T-helper 17 cell (primary cell): ENCODE measurements at regions not wholly inside any gene's neighbourhood (a gene's known extent, or its start where the extent isn't known, plus 50 kb on each side); places are given as distances from the start of the nearest gene placed in this dataset.

Source experiments
- ATAC-seq: fragments of 150-1000 bp; cut with Tn5 transposase; 2 replicates; pipeline ENCODE4 v1.10.0; 2021; ENCODE audit warnings: mild to moderate bottlenecking, moderate library complexity
- DNase-seq, 3 donors: peaks; one replicate each; pipeline versions ENCODE4 v3.0.0 to v3.0.0-alpha.2; 2020 to 2021
- H3K9me3 ChIP-seq: one replicate; pipeline ENCODE4 v1.7.0; 2013; ENCODE audit warnings: low read length, mild to moderate bottlenecking; ENCODE audit not compliant: control insufficient read depth, poor library complexity, severe bottlenecking
- H3K27ac Mint-ChIP-seq: one replicate; pipeline ENCODE4 v1.8.0; 2022; ENCODE audit warnings: mild to moderate bottlenecking, moderate library complexity, mixed read lengths
- H3K27me3 Mint-ChIP-seq: one replicate; pipeline ENCODE4 v1.8.0; 2022; ENCODE audit warnings: mixed read lengths
- H3K36me3 Mint-ChIP-seq: one replicate; pipeline ENCODE4 v1.8.0; 2022; ENCODE audit warnings: low read depth, mixed read lengths
- H3K4me1 Mint-ChIP-seq: one replicate; pipeline ENCODE4 v1.8.0; 2022; ENCODE audit warnings: mild to moderate bottlenecking, mixed read lengths
- H3K4me3 Mint-ChIP-seq: one replicate; pipeline ENCODE4 v1.8.0; 2022; ENCODE audit warnings: mild to moderate bottlenecking, moderate library complexity, mixed read lengths

DNA sequence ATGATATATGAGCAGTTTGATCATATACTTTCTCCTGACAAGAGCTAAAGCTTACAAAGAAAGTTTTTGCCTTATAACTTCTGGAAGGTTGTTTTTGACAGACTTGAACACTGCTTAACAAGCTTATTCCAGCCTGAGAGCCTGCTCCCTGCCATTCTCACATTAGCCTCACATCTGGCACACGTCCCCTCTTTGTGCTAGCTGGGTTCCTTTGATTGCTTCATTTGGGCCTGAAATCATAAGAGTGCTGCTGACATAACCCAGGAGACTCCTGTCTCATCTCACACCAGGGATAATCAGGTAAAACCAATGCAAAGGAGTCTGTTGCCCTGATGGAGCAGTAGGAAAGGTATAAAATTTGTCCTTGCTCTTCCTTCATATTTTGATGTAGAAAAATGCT is 1411.7 kb upstream of the B3GALT2 start:
- Mint-ChIP-seq H3K27me3 (no peaks in the 10 kb centered on the region), H3K4me3 (no peak overlapping the region), H3K36me3 (no peaks in the 10 kb centered on the region), H3K27ac (no peak overlapping the region), H3K4me1 (peaks cover 4% of the 10 kb centered on the region)
- DNase-seq (no peak), ATAC-seq (no peak)
- no peaks in the 10 kb centered on the region for H3K9me3 ChIP-seq

- H3K9me3 ChIP-seq = no peaks in the 10 kb centered on the region
- no peak for ATAC-seq
- Mint-ChIP-seq H3K27ac (no peak overlapping the region), H3K36me3 (no peaks in the 10 kb centered on the region), H3K27me3 (peaks cover 7% of the 10 kb centered on the region), H3K4me1 (no peaks in the 10 kb centered on the region), H3K4me3 (no peak overlapping the region)
- DNase-seq = no peak
Measured at GRCh38 chr1:194586302-194586701, 1399.9 kb upstream of the B3GALT2 start.

- H3K4me3 Mint-ChIP-seq = no peak overlapping the region
- H3K9me3 ChIP-seq = no peaks in the 10 kb centered on the region
- H3K36me3 Mint-ChIP-seq = no peaks in the 10 kb centered on the region
- H3K27ac Mint-ChIP-seq = no peak overlapping the region
- no peak for DNase-seq
- H3K4me1 Mint-ChIP-seq = no peaks in the 10 kb centered on the region
- ATAC-seq = no peak
- peaks cover 11% of the 10 kb centered on the region for H3K27me3 Mint-ChIP-seq
Measured at GRCh38 chr1:194584052-194584451, 1397.6 kb upstream of the B3GALT2 start.

DNA sequence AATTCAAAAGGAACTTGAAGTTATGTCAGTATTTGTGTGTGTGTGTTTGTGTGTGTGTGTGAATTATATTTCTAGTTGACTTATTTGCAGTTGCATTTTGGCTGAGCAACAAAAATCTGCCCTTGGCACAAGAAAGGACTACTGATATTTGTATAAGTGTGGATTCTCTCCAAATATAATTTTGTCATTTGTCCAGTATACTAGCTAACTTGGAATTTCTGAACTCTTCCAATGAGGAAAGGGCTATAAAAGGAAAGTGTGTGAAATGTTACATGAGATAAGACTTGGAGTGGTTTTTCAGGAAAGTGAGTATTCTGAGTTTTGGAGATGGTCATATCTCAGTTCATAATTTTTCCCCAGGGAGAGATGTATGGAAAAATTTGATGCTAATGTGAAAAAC is 1384.1 kb upstream of the B3GALT2 start:
- no peaks in the 10 kb centered on the region for H3K9me3 ChIP-seq
- no peaks in the 10 kb centered on the region for H3K36me3 Mint-ChIP-seq
- ATAC-seq (no peak), DNase-seq (no peak)
- H3K27me3 Mint-ChIP-seq = peaks cover 16% of the 10 kb centered on the region
- no peak overlapping the region for H3K27ac Mint-ChIP-seq
- no peaks in the 10 kb centered on the region for H3K4me1 Mint-ChIP-seq
- H3K4me3 Mint-ChIP-seq = no peak overlapping the region

GRCh38 chr1:194568610-194569009 is 1382.2 kb upstream of the B3GALT2 start:
- H3K9me3 ChIP-seq = no peaks in the 10 kb centered on the region
- Mint-ChIP-seq H3K27ac (no peak overlapping the region), H3K4me1 (no peaks in the 10 kb centered on the region), H3K27me3 (peaks cover 16% of the 10 kb centered on the region), H3K4me3 (no peak overlapping the region), H3K36me3 (no peaks in the 10 kb centered on the region)
- no peak for ATAC-seq
- no peak for DNase-seq

DNA sequence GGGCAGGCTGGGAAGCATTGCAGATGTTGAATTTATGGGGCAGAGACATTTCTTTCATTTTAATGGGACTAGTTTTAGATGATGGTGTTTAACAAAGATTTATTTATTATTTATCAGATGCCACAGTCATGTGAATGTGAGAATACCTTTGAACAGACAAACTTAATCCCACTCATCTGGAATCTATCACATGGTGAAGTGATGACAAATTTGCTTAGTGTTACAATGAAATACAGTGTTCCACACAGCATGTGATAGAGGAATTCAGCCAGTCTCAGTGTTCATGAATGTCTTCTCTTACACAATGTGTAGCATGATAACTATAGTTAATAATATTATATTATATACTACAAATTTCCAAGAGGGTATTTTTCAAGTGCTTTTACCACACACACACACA is 1361.7 kb upstream of the B3GALT2 start:
- Mint-ChIP-seq H3K27me3 (no peaks in the 10 kb centered on the region), H3K4me3 (no peak overlapping the region), H3K27ac (no peak overlapping the region), H3K36me3 (no peaks in the 10 kb centered on the region), H3K4me1 (no peaks in the 10 kb centered on the region)
- no peaks in the 10 kb centered on the region for H3K9me3 ChIP-seq
- DNase-seq (no peak), ATAC-seq (no peak)

- DNase-seq (no peak), ATAC-seq (no peak)
- no peak overlapping the region for H3K4me3 Mint-ChIP-seq
- H3K27me3 Mint-ChIP-seq = no peaks in the 10 kb centered on the region
- no peak overlapping the region for H3K27ac Mint-ChIP-seq
- H3K36me3 Mint-ChIP-seq = no peaks in the 10 kb centered on the region
- H3K9me3 ChIP-seq = no peaks in the 10 kb centered on the region
- H3K4me1 Mint-ChIP-seq = no peaks in the 10 kb centered on the region
Measured at GRCh38 chr1:194544012-194544411, 1357.6 kb upstream of the B3GALT2 start.

DNA sequence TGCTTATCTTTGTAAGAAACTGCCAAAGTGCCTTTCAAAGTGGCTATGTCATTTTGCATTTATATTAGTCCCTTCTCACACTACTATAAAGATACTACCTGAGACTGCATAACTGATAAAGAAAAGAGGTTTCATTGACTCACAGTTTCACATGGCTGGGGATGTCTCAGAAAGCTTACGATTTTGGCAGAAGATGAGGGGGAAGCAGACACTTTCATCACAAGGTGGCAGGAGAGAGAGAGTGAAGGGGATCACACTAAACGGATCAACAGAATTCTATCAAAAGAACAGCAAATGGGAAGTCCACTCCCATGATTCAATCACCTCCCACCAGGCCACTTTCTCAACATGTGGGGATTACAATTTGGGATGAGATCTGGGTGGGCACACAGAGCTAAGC is 1352.0 kb upstream of the B3GALT2 start:
- no peaks in the 10 kb centered on the region for H3K9me3 ChIP-seq
- DNase-seq (no peak), ATAC-seq (no peak)
- no peak overlapping the region for H3K4me3 Mint-ChIP-seq
- H3K27ac Mint-ChIP-seq = no peak overlapping the region
- H3K4me1 Mint-ChIP-seq = no peaks in the 10 kb centered on the region
- H3K27me3 Mint-ChIP-seq = peaks cover 15% of the 10 kb centered on the region
- H3K36me3 Mint-ChIP-seq = no peaks in the 10 kb centered on the region

- no peaks in the 10 kb centered on the region for H3K36me3 Mint-ChIP-seq
- H3K9me3 ChIP-seq = no peaks in the 10 kb centered on the region
- ATAC-seq = no peak
- no peak for DNase-seq
- no peak overlapping the region for H3K4me3 Mint-ChIP-seq
- H3K4me1 Mint-ChIP-seq = no peaks in the 10 kb centered on the region
- no peak overlapping the region for H3K27ac Mint-ChIP-seq
- peaks cover 15% of the 10 kb centered on the region for H3K27me3 Mint-ChIP-seq
Measured at GRCh38 chr1:194537521-194537920, 1351.1 kb upstream of the B3GALT2 start.

DNA sequence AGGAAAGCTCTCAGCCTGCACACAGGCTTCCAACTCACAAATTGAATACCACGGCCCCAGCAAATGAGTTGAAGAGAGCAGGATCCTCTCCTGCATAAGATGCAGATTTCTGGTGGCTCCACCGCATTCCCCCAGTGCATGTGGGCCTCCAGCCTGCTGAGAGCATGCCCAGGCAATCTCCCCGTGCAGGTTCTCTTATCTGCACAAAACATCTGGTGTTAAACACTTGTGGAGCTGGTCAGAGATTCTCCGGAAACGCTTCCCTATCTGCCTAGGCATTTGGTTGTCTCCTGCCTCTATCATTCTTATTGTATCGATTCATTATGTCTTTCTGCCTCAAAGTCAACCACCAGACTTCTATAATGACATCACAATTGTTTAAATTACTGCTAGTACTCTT is 1349.0 kb upstream of the B3GALT2 start:
- DNase-seq (no peak), ATAC-seq (no peak)
- H3K4me3 Mint-ChIP-seq = no peak overlapping the region
- H3K4me1 Mint-ChIP-seq = no peaks in the 10 kb centered on the region
- no peaks in the 10 kb centered on the region for H3K9me3 ChIP-seq
- H3K27ac Mint-ChIP-seq = no peak overlapping the region
- H3K36me3 Mint-ChIP-seq = no peaks in the 10 kb centered on the region
- peaks cover 15% of the 10 kb centered on the region for H3K27me3 Mint-ChIP-seq

DNA sequence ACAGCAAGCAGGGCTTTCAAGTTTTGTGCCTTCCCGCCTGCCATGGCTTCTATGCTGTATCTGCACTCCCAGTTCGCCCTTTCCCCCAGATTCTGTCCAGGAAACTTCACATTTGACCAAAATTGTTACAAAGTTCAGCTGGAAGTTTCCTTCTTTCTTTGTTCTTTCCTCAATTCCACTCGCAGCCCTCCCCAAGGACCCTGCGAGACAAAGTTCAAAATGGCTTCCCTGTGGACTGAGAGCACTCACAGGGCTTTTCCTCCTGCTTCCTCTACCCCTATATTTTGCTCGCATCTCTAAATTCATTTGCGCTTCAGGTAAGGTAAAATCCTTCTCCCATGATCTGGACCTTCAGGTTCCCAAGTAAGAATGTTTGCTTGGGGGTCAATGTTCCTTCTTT is 1348.4 kb upstream of the B3GALT2 start:
- Mint-ChIP-seq H3K4me3 (no peak overlapping the region), H3K27me3 (peaks cover 15% of the 10 kb centered on the region)

DNA sequence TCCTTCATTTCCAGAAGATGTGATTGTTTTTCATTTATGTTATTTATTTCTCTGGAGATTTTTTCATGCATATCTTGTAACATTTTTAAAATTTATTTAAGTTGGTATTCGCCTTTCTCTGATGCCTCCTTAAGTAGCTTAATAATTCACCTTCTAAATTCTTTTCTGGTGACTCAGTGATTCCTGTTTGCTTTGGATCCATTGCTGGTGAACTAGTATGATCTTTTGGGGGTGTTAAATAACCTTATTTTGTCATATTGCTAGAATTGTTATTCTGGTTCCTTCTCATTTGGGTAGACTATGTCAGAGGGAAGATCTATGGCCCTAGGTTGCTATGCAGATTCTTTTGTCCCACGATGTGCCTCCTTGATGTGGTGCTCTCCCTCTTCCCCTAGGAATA is 1347.2 kb upstream of the B3GALT2 start:
- Mint-ChIP-seq H3K27ac (no peak overlapping the region), H3K27me3 (peaks cover 15% of the 10 kb centered on the region), H3K4me3 (no peak overlapping the region), H3K4me1 (no peaks in the 10 kb centered on the region), H3K36me3 (no peaks in the 10 kb centered on the region)
- DNase-seq (no peak), ATAC-seq (no peak)
- H3K9me3 ChIP-seq = no peaks in the 10 kb centered on the region

More for the DNA sequence above, 1348.4 kb upstream of the B3GALT2 start:
- Mint-ChIP-seq H3K36me3 (no peaks in the 10 kb centered on the region), H3K4me1 (no peaks in the 10 kb centered on the region), H3K27ac (no peak overlapping the region)
- DNase-seq (no peak), ATAC-seq (no peak)
- H3K9me3 ChIP-seq = no peaks in the 10 kb centered on the region

DNA sequence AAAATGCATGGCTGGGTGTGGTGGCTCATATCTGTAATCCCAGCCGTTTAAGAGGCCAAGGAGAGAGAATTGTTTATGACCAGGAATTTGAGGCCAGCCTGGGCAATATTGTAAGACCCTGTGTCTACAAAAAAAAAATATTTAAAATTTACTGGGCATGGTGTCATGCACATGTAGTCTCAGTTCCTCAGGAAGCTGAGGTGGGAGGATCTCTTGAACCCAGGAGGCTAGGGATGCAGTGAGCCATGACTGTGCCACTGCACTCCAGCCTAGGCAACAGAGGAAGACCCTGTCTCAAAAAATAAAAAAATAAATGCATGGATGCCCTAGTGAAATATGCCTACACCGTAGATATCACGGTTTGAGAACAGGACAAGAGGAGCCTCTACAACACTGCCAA is 1331.2 kb upstream of the B3GALT2 start:
- ATAC-seq = no peak
- no peaks in the 10 kb centered on the region for H3K9me3 ChIP-seq
- Mint-ChIP-seq H3K27me3 (peaks cover 6% of the 10 kb centered on the region), H3K4me3 (no peak overlapping the region), H3K4me1 (peaks cover 5% of the 10 kb centered on the region), H3K36me3 (no peaks in the 10 kb centered on the region), H3K27ac (no peak overlapping the region)
- DNase-seq = no peak

DNA sequence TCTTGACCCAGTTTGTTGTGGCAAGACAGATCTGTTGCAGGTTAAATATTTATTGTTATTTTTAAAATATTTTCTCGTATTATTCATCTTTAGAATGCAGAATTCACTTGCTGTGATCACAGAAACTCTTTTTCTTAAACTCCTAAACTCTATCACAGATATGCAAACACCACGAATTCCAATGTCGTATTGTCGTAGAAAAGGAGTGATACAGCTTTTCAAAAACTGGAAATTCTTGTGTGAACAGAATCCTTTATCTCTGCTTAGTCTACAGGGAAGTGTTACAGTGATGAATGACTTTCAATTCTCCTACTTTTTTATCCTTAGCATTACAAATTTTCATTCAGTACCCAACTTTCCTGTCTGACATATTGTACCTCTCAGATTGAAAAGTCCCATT is 1329.5 kb upstream of the B3GALT2 start:
- DNase-seq (no peak), ATAC-seq (no peak)
- Mint-ChIP-seq H3K27me3 (peaks cover 6% of the 10 kb centered on the region), H3K27ac (no peak overlapping the region), H3K4me3 (no peak overlapping the region), H3K4me1 (peaks cover 3% of the 10 kb centered on the region), H3K36me3 (no peaks in the 10 kb centered on the region)
- no peaks in the 10 kb centered on the region for H3K9me3 ChIP-seq

- H3K27ac Mint-ChIP-seq = no peak overlapping the region
- no peak for ATAC-seq
- H3K9me3 ChIP-seq = no peaks in the 10 kb centered on the region
Measured at GRCh38 chr1:194512957-194513356, 1326.5 kb upstream of the B3GALT2 start.

More at GRCh38 chr1:194512957-194513356, 1326.5 kb upstream of the B3GALT2 start:
- Mint-ChIP-seq H3K4me1 (no peaks in the 10 kb centered on the region), H3K27me3 (peaks cover 6% of the 10 kb centered on the region), H3K36me3 (no peaks in the 10 kb centered on the region), H3K4me3 (no peak overlapping the region)
- no peak for DNase-seq
